ENCODE measurements at regions not wholly inside any gene's neighbourhood (a gene's known extent, or its start where the extent isn't known, plus 50 kb on each side); places are given as distances from the start of the nearest gene placed in this dataset.

DNA sequence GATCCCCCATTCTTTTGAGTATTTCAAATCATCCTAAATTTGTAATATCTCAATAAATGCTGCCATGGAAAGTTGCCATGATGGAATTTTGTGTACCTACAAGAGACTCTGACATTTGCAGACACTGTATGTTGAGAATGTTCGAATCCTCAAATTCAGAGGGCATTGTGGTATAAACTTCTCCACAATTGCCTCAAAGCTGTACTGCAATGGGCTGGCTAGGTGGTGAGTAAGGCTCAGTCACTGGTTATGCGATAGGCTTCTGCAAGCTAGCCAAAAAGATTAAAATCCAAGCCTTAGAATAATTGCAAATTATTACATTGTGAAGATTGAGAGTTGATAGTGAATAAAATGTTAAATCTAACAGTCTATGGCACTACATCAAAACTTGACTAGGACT lies 130.2 kb upstream of the CEP162 start:
- DNase-seq (ENCODE audit: low spot score), result no peak
- Histone ChIP-seq H3K4me3 (ENCODE audit: low read depth, low read length, poor library complexity, severe bottlenecking) (no peak overlapping the region), H3K27ac (ENCODE audit: low read depth, low read length, poor library complexity, severe bottlenecking) (no peak overlapping the region), H3K36me3 (ENCODE audit: insufficient read depth, low read length, poor library complexity, severe bottlenecking) (no peaks in the 10 kb centered on the region), H3K9me3 (ENCODE audit: low read depth, low read length, poor library complexity, severe bottlenecking) (no peaks in the 10 kb centered on the region), H3K27me3 (replicated peaks; ENCODE audit: insufficient read depth, low read depth, low read length, poor library complexity) (peaks cover 7% of the 10 kb centered on the region), H3K4me1 (ENCODE audit: insufficient read depth, low read length, poor library complexity, severe bottlenecking) (no peaks in the 10 kb centered on the region)
- CTCF ChIA-PET, result no interaction called here
- POLR2A ChIA-PET (ENCODE audit: low non-redundant PET), result no interaction called here
- BruUV-seq (replicated peaks), result no TSS peak
- intact Hi-C loops (cut with micrococcal nuclease; ENCODE audit: unreplicated experiment), result no loop called here
- no peak for TF ChIP-seq EZH2 (IDR thresholded peaks at IDR 0.05; ENCODE audit: borderline replicate concordance, low read depth, low read length, poor library complexity, severe bottlenecking)
- TF ChIP-seq, protein P1, sequence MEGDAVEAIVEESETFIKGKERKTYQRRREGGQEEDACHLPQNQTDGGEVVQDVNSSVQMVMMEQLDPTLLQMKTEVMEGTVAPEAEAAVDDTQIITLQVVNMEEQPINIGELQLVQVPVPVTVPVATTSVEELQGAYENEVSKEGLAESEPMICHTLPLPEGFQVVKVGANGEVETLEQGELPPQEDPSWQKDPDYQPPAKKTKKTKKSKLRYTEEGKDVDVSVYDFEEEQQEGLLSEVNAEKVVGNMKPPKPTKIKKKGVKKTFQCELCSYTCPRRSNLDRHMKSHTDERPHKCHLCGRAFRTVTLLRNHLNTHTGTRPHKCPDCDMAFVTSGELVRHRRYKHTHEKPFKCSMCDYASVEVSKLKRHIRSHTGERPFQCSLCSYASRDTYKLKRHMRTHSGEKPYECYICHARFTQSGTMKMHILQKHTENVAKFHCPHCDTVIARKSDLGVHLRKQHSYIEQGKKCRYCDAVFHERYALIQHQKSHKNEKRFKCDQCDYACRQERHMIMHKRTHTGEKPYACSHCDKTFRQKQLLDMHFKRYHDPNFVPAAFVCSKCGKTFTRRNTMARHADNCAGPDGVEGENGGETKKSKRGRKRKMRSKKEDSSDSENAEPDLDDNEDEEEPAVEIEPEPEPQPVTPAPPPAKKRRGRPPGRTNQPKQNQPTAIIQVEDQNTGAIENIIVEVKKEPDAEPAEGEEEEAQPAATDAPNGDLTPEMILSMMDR (conservative IDR thresholded peaks at IDR 0.05; ENCODE audit: low read depth, low read length), result no peak

DNA sequence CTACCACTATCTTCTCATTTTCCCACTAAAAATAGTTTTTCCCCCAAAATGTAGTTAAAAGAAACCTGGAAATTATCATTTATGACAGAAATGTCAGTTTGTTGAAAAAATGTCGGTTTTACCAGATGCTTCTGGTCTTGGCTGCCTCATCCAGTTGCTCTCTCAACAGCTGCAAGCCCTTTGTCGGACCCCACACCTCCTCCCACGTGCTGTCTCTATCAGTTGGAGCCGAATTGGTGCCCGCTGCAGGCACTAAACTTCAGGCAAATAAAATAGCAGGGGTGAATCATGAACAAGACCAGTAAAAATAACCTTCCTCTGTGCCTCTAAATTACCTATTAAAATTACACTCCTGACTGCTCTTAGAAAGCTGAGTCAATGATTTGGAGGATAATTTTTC lies 129.5 kb upstream of the CEP162 start:
- H3K27me3 ChIP-seq (replicated peaks; ENCODE audit: insufficient read depth, low read depth, low read length, poor library complexity), result peaks cover 11% of the 10 kb centered on the region
- H3K36me3 ChIP-seq (ENCODE audit: insufficient read depth, low read length, poor library complexity, severe bottlenecking), result no peaks in the 10 kb centered on the region
- H3K4me3 ChIP-seq (ENCODE audit: low read depth, low read length, poor library complexity, severe bottlenecking), result no peak overlapping the region
- no peak overlapping the region for H3K27ac ChIP-seq (ENCODE audit: low read depth, low read length, poor library complexity, severe bottlenecking)
- no peaks in the 10 kb centered on the region for H3K4me1 ChIP-seq (ENCODE audit: insufficient read depth, low read length, poor library complexity, severe bottlenecking)
- POLR2A ChIA-PET (ENCODE audit: low non-redundant PET), result no interaction called here
- no peaks in the 10 kb centered on the region for H3K9me3 ChIP-seq (ENCODE audit: low read depth, low read length, poor library complexity, severe bottlenecking)
- intact Hi-C loops (cut with micrococcal nuclease; ENCODE audit: unreplicated experiment), result no loop called here
- CTCF ChIA-PET, result no interaction called here
- DNase-seq (ENCODE audit: low spot score), result no peak
- no TSS peak for BruUV-seq (replicated peaks)
- TF ChIP-seq, protein P1 (conservative IDR thresholded peaks at IDR 0.05; ENCODE audit: low read depth, low read length), result no peak
- TF ChIP-seq EZH2 (IDR thresholded peaks at IDR 0.05; ENCODE audit: borderline replicate concordance, low read depth, low read length, poor library complexity, severe bottlenecking), result no peak

- DNase-seq (ENCODE audit: low spot score), result no peak
- Histone ChIP-seq H3K9me3 (ENCODE audit: low read depth, low read length, poor library complexity, severe bottlenecking) (no peaks in the 10 kb centered on the region), H3K27ac (ENCODE audit: low read depth, low read length, poor library complexity, severe bottlenecking) (no peak overlapping the region), H3K36me3 (ENCODE audit: insufficient read depth, low read length, poor library complexity, severe bottlenecking) (no peaks in the 10 kb centered on the region), H3K4me1 (ENCODE audit: insufficient read depth, low read length, poor library complexity, severe bottlenecking) (no peaks in the 10 kb centered on the region), H3K4me3 (ENCODE audit: low read depth, low read length, poor library complexity, severe bottlenecking) (no peak overlapping the region), H3K27me3 (replicated peaks; ENCODE audit: insufficient read depth, low read depth, low read length, poor library complexity) (peaks cover 24% of the 10 kb centered on the region)
- no TSS peak for BruUV-seq (replicated peaks)
- no peak for TF ChIP-seq EZH2 (IDR thresholded peaks at IDR 0.05; ENCODE audit: borderline replicate concordance, low read depth, low read length, poor library complexity, severe bottlenecking)
- TF ChIP-seq, protein P1 (conservative IDR thresholded peaks at IDR 0.05; ENCODE audit: low read depth, low read length), result no peak
- CTCF ChIA-PET, result no interaction called here
- POLR2A ChIA-PET (ENCODE audit: low non-redundant PET), result no interaction called here
- intact Hi-C loops (cut with micrococcal nuclease; ENCODE audit: unreplicated experiment), result no loop called here
Measured at GRCh38 chr6:84353459-84354423, 126.3 kb upstream of the CEP162 start.

All from A673 (cell line).